GM12892 (cell line): ENCODE measurements at regions not wholly inside any gene's neighbourhood (a gene's known extent, or its start where the extent isn't known, plus 50 kb on each side); places are given as distances from the start of the nearest gene placed in this dataset.

Source experiments
- POLR2A ChIP-seq: IDR thresholded peaks from 2 replicates; pipeline ENCODE4 v1.6.1; 2011; ENCODE audit warnings: low read depth, low read length, control low read depth
- POLR2AphosphoS5 ChIP-seq: IDR thresholded peaks from 2 replicates; pipeline ENCODE4 v1.6.1; 2011; ENCODE audit warnings: low read depth, low read length, control low read depth

DNA sequence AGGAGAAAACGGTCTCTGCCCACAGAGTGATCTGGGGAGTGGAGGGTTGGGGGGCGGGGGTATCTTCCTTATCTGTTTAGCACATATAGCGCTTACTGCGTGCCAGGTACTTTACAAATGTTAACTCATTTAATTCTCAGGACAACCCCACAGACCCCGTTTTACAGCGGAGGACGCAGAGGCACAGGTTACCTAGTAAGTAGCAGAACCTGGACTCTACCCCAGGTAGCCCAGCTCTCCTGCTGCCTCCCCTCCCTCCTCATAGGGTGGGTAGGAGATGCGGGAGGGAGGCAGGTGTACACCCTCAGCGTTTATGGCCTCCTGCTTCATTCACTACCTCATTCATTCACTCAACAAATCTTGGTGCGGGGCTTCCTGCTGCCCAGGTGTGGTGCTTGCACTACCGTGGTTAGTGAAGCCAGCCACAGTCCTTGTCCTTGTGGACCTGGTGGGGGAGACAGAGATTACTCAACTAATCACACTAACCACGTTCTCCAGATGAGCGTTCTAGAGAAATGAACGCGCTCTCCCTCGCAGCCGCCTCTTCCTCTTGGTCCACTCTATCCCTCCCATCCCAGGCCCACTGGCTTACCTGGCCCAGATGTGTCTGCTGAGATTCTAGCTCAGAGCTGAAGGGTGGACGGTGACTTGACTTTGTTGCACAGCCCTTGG, 102.0 kb downstream of the IER5 start:
- TF ChIP-seq POLR2A (no peak), POLR2AphosphoS5 (no peak)
